HG03045 (cell line): ENCODE measurements at regions not wholly inside any gene's neighbourhood (a gene's known extent, or its start where the extent isn't known, plus 50 kb on each side); places are given as distances from the start of the nearest gene placed in this dataset.
"Not testable (repeated sequence)": the region's sequence is repeated elsewhere in the genome, so short reads cannot be mapped to it uniquely, and the experiment has no call there.

ENCODE experiments used
- ATAC-seq: cut with Tn5 transposase; IDR thresholded peaks from one replicate; pipeline ENCODE4 v1.9.1; 2021; ENCODE audit warnings: mild to moderate bottlenecking, moderate library complexity; ENCODE audit not compliant: unreplicated experiment

DNA sequence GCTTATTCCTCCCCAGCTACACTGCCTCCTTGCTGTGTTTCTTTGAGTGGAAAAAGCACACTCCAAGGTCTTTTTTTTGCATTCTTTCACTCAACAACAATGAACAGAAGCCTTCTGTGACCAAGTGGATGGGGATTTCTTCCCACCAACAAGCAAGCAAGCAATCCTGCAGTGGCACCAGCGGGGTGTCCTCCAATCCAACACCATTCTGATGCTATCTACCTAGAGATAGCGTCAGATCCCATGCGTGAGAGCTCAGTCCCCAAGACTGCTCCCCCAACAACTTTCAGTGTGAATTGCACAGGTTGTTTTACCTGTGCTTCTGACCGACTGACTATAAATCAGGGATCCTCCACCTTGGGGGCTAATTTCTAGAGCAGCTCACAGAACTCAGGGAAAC lies 311.0 kb upstream of the PODXL start:
- ATAC-seq, result no peak

DNA sequence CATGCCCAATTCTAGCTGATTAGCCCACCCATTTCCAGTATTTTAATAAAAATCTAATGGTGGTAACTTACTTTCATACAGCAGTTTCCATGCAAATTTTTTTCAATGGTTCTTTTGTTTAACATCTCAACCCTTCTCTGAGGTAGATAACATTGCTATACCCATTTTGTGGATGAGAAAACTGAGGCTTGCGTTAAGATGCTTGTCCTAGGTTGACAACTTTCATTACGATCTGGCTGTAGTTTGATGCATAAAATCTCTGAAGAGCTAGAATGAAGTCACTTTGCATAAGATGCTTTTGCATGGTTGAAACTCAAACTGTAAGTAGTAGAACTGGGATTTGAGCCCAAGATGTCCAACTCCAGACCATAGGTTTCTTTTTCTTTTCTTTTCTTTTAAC lies 309.5 kb upstream of the PODXL start:
- ATAC-seq, result no peak

DNA sequence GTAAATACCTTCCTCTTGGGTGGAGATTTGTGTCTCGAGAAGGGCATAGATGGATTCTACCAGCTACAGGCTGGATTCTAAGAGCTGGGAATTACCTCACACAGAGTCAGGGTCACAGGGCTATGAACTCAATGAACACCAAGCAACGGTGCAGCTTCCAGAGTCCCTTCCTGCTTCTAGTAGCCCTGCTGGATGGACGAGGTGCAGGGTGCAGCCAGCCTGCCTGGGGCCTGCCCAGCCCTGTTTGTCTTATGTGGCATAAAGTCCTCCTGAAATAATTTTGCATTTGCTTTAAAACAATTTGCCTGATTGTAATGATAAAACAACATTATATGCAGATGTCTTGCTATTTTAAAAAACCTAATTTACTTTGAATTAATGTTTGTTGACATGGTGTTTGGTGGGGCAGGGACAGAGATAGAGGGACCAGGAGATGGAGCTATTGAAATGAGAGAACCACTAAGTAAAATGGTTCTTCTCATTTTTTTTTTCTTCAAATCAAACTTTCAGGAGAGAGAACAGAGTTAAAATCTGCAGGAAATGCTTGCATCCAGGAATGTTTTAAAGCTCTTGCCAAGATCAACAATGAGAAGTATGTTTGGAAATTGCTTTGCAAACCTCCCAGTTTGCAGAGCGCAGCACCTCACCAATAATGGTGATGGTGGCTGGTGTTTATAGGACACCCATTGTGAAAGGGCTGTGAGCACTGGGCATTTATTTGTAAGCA lies 305.4 kb upstream of the PODXL start:
- no peak for ATAC-seq

DNA sequence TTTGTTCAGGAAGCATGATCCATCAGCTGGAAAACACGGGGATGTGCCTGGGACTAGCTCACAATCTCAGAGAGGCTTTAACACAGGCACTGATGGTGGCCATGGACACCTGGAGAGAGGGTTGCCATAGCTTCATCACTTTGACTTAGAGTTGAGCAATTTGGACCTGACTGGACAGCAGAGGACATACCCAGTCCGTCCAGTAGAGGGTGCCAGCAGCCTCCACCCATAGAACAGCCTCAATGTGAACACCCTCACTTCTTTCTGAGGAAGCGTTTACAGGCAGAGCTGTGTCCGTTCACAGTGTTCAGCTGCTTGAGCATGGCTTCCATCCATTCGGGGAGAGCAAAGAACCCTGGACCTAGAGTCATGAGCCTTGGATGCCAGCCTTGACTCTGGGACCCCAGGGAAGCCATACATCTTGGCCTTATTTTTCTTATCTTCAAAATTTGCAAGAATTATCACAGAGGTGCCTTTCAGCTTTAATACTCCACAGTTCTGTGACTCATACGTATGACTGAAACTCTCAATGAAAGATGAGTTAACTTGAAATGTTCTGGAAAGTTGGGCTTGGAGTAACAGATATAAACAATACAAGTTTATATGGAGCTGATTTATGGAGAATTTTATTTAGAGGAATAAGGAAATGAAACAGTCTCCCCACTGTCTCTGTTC lies 302.9 kb upstream of the PODXL start:
- ATAC-seq, result peak; percentile 65

DNA sequence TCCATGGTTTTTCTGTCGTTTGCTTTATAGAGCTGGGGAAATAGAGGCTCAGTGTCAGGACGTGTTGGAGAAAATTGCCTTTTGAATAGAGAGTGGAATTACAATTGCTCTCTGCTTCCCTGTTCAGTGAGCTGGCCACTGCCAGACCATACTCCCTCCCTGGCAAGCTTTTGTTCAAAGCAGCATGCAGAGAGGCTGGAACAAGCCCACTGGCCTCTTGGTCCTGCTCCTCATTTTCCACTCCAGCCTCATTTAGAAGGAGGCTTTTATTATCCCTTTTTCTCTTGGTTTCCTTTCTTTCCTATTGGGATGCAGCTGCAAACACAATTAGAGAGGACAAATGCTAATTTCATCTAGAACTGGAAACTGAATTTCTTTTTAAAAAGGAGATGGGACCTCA lies 302.2 kb upstream of the PODXL start:
- no peak for ATAC-seq

DNA sequence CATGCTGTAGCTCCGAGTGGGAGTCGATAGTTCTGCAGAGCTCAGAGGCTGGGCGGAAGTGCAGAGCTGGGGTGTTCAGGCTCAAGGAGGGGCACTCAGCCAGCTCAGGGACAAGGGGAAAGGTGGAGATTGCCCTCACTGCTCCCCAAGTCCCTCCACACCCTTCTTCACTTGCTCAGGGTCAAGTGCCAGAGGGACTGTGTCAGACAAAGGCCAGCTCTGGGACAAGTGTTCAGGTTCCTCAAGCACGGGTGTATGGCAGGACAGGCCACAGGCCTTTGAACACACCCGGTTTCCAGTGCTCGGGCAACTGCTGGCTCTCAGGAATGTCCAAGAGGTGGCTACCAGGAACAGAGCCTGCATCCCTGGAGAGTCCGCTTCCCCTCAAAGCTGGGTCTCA lies 293.0 kb upstream of the PODXL start:
- no peak for ATAC-seq

DNA sequence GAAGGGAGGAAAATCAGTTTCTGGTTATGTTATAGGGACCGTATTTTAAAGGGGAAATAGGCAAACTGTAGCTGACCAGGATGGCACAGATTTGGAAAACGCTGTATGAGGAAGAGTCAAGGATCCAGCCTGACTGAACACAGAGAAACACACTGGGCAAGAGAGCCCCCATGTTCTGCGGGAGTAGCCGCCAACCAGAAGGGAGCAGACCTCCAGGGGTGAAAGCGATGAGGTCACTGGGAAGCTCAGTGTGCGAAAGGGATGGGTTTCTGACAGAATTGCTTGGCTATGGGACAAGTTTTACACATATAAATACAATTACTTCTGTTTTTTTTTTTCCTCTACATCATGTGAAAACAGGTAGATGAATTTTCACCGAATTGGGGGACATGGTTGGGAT lies 291.6 kb upstream of the PODXL start:
- ATAC-seq, result no peak

DNA sequence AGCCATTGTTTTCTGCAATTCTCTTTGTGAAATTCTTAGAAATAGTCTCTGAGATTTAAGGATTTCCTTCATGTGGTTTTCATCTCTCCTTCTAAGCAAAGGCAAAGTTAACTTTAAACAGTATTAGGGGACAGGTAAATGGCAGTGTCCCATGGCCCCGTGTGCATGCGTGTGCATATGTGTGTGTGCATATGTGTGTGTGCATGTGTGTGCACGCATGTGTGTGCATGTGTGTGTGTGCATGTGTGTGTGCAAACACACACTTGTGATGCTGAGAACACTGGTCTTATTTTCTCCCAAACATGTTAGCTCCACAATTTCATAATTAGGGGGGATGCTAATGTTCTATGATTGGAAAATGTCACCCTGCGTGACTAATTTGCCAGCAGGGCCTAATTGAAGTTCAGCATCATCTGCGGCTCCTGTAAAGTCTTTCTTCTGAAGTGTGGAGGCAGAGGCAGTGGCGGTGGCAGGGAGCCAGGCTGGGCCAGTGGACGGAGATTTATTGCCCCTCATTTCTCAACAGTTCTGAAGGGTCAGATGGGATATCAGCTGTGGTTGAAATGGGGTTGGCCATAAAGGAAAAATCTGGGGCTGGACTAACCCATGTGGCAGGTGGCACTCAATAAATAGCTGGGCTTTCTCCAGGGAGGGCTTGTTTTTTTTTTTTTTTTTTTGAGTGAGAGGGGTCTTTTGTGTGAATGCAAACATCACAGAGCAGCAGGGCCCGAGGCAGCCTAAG lies 289.3 kb upstream of the PODXL start:
- no peak for ATAC-seq

DNA sequence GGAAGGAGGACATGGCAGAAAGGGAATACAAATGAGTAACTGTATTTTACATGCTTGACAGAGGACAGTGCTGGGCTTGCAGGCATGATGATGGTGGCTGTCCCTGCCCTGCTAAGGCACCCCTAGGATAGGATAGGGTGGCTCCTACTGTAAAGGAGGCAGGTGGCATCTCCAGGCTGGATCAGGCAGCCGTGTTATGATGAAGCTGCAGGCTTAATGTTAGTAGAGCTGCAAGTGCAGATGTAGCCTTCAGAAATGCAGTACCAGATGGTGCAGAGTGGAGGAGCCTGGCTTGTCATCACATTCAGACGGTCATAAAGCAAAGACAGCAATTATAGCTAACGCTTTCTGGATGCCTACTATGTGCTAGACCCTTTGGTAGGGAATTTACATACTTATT lies 287.9 kb upstream of the PODXL start:
- ATAC-seq, result no peak

DNA sequence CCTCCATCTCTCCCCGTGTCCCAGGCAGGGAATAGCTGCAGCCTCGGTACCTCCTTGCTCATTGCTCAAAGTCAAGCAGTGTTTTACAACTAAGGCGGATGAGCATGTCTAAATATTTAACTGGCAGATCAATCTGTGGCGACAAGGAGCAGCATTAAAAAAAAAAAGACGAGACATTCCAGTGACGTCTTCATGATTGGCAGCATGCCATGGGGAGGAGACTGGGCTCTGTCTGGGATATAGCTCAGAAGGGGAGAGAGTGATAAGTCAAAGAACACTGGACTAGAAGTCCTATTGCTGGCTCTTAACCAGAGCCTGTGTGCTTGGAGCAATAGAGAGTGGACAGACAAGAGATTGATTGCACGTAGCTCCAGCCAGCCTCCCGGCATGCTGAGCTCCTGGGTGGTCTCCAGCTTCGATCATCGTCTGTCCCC lies 287.5 kb upstream of the PODXL start:
- ATAC-seq, result no peak

DNA sequence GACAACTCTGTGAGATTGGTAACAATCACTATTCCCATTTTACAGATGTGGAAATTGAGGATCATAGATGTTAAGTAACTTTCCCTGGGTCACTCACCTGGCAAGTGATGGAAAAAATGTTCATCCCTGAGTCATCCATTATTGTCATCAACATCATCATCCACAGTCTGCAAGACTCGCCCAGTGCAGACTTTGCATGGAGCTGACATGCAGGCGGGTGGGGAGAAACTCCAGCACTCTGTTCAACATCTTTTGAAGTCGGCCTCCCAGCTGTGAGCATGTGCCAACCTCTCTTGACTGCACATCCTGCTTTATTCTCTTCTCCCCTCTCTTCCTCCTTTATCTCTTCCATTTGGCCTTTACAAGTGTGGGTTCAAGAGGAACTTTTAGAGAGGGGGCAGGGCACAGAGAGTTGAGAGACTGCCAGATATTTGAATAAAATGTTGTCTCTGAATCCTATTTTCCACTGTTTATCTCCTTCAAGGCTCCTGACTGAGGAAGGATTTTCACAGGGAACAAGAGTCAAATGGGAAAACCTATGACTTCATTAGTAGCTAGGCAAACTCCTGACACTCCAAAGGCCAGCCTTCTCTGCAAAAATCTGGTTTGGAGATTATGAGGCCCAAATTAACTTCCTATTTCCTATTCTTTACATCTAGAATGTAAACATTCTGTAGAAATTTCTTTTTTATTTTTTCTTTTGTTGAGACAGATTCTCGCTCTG lies 283.7 kb upstream of the PODXL start:
- no peak for ATAC-seq

DNA sequence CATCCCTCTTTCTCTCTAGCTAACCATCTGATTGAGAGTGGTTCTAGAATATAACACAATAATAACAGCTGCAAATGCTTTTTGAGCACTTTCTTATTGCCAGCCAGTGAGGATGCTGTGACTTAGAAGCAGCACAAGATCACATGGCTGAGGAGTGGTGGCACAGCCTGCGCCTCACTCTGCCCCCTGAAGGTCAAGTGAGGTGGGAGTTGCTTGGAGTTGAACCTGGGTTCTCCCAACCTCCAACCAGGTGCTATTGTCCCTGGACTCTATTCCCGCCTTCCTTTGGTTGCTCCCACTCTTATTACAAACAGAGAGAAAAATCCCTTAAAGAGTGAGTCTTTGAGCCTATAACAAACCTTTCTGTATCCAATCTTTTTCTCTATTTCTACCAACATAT lies 280.3 kb upstream of the PODXL start:
- ATAC-seq, result no peak

DNA sequence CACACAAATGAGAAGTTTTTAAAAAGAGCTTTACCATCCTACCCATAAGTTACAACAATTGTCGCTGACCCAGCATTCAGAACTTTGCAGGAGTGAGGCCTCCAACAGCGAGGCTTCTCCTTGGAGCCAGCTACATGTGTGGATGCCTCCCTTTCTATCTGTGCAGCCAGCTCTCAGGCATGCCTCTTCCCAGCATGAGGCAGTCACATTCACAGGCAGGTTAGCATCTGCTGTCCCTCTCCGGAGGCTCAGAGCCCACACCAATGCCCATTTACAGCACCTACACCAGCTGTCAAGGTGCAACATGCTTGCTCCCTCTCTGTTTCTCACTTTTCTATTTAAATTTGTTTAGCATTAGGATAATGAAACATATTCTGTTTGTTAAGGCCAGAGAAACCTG lies 278.7 kb upstream of the PODXL start:
- ATAC-seq, result no peak

DNA sequence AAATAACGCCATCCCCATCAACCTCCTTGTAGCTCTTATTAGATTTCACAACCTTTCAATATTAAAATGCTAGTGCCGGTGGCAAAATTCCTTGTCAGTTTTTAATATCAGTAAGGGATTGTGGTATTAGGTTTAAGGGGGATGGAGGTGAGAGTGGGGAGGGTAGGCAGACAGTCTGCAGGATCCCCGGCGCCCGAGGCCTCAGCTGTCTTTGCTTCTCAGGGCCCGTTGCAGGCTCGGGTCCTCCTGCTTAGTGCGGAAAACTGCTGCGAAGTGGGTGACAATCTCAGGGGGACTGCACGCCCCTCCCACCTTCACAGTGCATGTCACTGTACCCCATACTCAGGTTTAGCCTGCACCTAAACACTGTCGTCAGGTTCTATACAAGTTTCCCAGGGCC lies 274.3 kb upstream of the PODXL start:
- no peak for ATAC-seq

DNA sequence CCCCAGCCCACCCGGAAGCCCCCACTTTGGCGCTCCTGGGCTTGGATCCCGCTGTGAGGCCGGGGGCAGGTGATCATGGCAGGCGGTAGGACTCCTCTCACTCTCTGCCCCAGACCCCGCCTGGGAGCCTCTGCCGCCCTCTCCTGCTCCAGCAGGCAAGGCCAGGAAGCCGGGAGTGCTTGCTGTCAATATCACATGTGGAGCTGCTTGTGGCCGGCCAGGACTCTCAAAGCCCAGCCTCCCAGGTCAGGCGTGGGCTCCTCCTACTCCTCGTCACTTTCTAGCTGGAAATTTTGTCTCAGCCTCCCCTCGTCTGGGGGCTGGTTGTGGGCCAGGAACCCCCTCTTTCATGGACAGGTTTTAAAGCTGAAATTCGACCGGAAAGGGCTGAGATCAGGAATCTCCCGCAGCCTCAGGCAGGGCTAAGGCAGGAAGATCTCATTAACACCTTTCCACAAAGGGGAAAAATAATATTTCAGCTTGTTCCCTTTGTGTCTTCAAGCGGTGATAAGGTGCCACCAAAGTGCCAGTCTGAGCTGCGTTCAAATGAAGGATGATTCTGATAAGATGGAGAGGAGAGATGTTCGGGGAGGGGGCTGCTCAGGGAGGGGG lies 273.6 kb upstream of the PODXL start:
- ATAC-seq, result no peak

DNA sequence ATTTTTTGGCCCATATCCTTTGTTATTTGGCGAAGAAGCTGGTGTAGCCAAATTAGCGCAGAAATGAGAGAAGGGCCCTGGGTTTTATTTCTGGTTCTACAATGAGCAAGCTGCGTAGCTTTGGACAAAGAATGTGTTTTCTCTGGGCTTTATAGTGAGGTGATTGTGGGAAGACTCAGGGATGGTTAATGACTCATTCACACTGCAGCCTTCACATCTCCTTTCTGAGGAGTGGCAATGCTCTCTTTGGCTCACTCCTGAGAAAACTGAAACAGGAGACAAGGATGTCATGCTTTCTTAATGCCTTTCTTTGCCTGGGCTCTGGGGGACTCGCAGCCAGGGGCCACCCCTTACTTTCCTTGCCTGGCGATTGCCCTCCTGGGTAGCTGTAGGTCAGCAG lies 271.0 kb upstream of the PODXL start:
- no peak for ATAC-seq

DNA sequence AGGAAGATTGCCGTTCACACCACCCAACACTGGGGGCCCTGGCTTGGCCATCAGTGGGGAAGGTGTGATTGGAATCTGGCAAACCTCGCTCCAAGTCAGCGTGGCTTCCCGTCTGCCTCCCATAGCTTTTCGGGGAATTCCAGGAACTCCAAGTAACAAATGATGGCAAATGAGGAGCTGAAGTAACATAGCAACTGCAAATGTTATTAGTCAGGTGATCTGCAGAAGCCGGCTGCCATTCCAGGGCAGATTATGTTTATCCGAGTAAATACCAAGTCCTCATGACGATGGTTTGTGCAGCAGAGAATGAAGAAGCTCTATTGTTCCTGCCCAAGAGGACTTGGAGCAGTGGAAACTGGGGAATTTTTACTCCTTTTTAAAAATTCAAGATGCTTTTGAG lies 270.5 kb upstream of the PODXL start:
- ATAC-seq, result no peak

DNA sequence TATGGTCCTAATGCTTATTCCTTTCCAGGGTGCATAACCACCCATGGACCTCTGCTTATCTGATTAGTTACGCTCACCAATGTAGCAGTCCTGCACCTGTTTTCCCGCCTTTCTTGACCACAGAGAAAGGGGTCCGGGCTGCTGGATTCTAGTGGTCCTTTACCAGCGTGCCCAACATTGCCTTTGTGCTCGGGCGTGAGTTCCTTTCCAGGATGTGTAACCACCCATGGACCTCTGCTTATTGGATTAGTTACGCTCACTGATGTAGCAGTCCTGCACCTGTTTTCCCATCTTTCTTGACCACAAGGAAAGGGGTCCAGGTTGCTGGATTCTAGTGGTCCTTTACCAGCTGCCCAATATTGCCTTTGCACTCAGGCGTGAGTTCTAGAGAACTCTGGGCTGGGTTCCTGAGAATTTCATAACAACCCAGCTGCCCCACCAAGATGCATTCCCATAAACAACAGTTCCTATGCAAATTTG lies 267.6 kb upstream of the PODXL start:
- ATAC-seq, result not testable (repeated sequence)

DNA sequence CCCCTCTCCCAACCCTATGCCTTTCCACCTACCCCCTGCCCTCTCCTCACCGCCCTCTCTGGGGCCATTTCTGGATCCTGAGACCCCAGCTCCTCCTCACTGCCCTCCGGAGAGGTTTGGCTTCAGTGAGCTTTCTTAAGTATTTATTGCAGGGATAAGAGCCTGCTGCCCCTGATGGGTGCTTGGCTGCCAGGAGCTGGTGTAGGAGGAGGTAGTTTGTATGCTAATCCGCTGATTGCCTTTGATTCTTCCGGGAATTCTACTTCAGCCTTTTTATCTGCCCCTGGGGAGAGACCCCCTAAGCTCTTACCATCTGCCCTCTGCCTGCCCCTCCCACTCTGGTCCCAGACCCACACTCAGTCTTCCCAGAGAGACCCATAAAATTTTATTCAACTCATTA lies 263.5 kb upstream of the PODXL start:
- ATAC-seq, result no peak

DNA sequence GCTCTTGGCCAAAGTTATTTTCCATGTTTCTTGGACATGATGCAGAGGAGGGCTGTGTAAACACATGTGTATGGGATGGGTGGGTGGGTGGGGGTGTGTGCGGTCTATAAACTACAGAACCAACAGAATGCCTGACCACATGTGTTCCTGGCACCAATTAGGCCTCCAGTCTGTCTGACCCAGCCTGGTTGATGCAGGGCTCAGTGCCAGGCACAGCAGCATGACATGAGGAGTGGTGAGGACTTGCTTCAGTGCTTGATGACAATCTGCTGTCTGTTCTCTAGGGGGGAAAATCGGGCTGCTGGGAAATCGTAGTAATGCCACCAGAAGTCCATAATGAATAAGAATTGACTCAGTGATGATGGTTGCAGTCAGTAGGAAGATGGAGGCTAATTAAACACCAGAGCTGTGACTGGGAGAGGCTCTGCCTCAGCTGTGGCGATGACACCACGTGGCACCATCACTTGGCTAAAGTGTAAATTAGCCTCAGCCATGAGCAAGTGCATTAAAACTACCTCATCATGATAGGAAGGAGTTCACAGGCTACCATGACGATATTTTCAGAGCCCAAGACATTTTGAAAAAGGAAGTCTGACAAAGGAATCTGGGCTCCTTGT lies 260.1 kb upstream of the PODXL start:
- no peak for ATAC-seq
